Liver (tissue), 3 donors: ENCODE measurements at regions not wholly inside any gene's neighbourhood (a gene's known extent, or its start where the extent isn't known, plus 50 kb on each side); places are given as distances from the start of the nearest gene placed in this dataset.

Experiments used
- ATF3 ChIP-seq: IDR thresholded peaks from 2 replicates; pipeline ENCODE4 v1.6.1; 2016; ENCODE audit warnings: antibody characterized with exemption
- CTCF ChIP-seq: fragments of 150-350 bp; IDR thresholded peaks from 2 replicates; pipeline ENCODE4 v1.5.1; 2017; ENCODE audit warnings: improper control_type of control experiment, low read depth, low read length; ENCODE audit not compliant: missing input control
- FOXA1 ChIP-seq: IDR thresholded peaks from 2 replicates; pipeline ENCODE4 v1.6.1; 2016; ENCODE audit warnings: antibody characterized with exemption
- GABPA ChIP-seq, 2 donors: IDR thresholded peaks in 1 of 2; conservative IDR thresholded peaks in 1 of 2; 2 replicates each; pipeline ENCODE4 v1.6.1; 2016; ENCODE audit warnings: antibody characterized with exemption in 2 of 2, mild to moderate bottlenecking in 1 of 2, moderate library complexity in 1 of 2
- JUND ChIP-seq, 2 donors: IDR thresholded peaks; 2 replicates each; pipeline ENCODE4 v1.6.1; 2016; ENCODE audit warnings: antibody characterized with exemption in 2 of 2
- MAX ChIP-seq: IDR thresholded peaks from 2 replicates; pipeline ENCODE4 v1.6.1; 2016; ENCODE audit warnings: antibody characterized with exemption
- RAD21 ChIP-seq, 2 donors: IDR thresholded peaks; 2 replicates each; pipeline ENCODE4 v1.6.1; 2016; ENCODE audit warnings: antibody characterized with exemption in 2 of 2, mild to moderate bottlenecking in 2 of 2
- REST ChIP-seq: IDR thresholded peaks from 2 replicates; pipeline ENCODE4 v1.6.1; 2016; ENCODE audit warnings: antibody characterized with exemption, mild to moderate bottlenecking
- RXRA ChIP-seq, 2 donors: IDR thresholded peaks; 2 replicates each; pipeline ENCODE4 v1.6.1; 2017 to 2018; ENCODE audit warnings: antibody characterized with exemption in 2 of 2, mild to moderate bottlenecking in 1 of 2
- SP1 ChIP-seq: IDR thresholded peaks from 2 replicates; pipeline ENCODE4 v1.6.1; 2018; ENCODE audit warnings: antibody characterized with exemption, mild to moderate bottlenecking
- TAF1 ChIP-seq: conservative IDR thresholded peaks from 2 replicates; pipeline ENCODE4 v1.6.1; 2016; ENCODE audit warnings: antibody characterized with exemption, mild to moderate bottlenecking
- YY1 ChIP-seq: IDR thresholded peaks from 2 replicates; pipeline ENCODE4 v1.6.1; 2016; ENCODE audit warnings: antibody characterized with exemption, mild to moderate bottlenecking
- ZBTB33 ChIP-seq: IDR thresholded peaks from 2 replicates; pipeline ENCODE4 v1.6.1; 2016; ENCODE audit warnings: antibody characterized with exemption
- donor health status: healthy.
- donor health status: healthy.

- TF ChIP-seq CTCF (no peak), MAX (no peak), JUND (IDR thresholded peaks at IDR 0.05) (no peak), TAF1 (no peak), ATF3 (no peak), YY1 (no peak), RXRA (IDR thresholded peaks at IDR 0.05) (no peak), RAD21 (IDR thresholded peaks at IDR 0.05) (no peak), REST (no peak), GABPA (IDR thresholded peaks at IDR 0.05 in 1 of 2, conservative IDR thresholded peaks at IDR 0.05 in 1 of 2) (no peak), SP1 (no peak), FOXA1 (no peak), ZBTB33 (no peak)
These were observed 158.1 kb downstream of the EFNB2 start for GRCh38 chr13:106377341-106377740.
